ENCODE measurements at regions not wholly inside any gene's neighbourhood (a gene's known extent, or its start where the extent isn't known, plus 50 kb on each side); places are given as distances from the start of the nearest gene placed in this dataset.
"Not testable (repeated sequence)": the region's sequence is repeated elsewhere in the genome, so short reads cannot be mapped to it uniquely, and the experiment has no call there.

DNA sequence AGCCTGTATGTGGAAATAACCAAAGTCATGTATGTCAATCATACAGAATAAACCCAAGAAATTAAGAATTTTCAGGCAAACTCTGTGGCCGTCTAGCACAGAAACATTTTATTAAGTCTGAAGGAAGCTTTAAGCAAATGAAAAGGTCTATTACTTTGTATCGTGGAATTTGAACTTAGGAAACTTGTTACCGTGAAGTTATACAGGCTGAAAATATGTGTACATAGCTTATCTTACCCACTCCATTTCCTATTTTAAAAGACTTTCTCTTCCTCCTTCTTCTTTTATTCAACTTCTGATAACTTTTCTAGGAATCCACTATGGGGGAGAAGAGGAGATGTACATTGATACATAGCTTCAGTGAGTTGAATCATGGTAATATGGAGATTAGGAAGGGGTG is 108.3 kb downstream of the AGTR2 start:
- H3K36me3 ChIP-seq = no peaks in the 10 kb centered on the region
- H3K9me3 ChIP-seq = no peaks in the 10 kb centered on the region
- no peak for DNase-seq
- no peaks in the 10 kb centered on the region for H3K27me3 ChIP-seq
- H3K4me3 ChIP-seq = no peak overlapping the region

DNA sequence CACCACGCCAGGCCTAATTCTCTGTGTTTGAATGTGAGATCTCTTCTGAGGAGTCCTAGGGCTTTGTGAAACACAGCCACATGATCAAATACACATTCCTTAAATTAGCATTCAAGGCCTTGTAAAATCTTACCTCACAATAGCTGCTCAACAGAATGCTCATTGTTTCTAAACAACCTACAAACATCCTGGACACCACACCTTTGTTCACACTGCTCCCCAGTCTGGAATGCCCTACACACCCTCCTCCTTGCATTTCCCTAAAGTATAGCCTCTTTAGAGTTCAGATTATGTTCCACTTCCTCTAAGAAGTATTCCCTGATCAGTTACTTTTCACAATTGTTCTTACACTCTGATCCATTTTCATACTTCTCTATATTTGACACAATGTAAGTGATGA is 110.6 kb downstream of the AGTR2 start:
- no peaks in the 10 kb centered on the region for H3K27me3 ChIP-seq
- no peak overlapping the region for H3K4me3 ChIP-seq
- DNase-seq = no peak
- H3K9me3 ChIP-seq = no peaks in the 10 kb centered on the region
- no peaks in the 10 kb centered on the region for H3K36me3 ChIP-seq

DNA sequence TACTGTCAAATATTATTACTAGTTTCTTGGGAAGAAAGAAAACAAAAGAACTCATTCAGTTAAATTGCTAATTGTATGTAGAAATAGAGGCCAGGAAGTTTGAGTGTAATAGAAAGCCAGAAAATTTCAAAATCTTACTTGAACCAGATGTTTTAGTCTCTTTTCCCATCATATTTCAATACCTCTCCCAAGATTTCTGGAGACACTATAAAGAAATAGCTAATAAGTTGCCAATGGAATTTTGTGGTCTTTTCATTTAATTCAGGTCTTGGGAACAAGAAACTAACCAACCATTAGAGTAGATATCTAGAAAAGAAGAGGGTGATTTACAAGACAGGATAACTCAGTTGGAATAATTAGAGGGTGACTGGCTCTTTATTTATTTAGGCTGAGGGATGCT is 112.2 kb downstream of the AGTR2 start:
- DNase-seq = no peak

DNA sequence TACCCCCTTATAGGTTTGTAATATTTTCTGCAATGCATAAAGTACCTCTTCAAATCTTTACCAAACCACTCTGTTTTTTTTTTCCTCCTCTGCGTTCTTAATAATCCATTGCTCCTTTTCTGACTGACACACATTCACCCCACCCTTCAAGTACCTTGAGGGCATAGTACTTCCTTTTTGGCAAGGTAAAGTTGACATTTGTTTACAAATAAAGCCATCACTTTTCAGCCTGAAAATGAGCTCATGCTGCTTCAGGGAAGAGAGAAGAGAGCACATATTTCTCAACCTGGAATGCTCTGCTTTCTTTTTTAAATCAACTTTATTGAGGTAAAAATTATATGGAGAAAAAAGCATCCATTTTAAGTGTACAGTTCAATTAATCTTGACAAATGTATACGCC is 113.9 kb downstream of the AGTR2 start:
- no peaks in the 10 kb centered on the region for H3K36me3 ChIP-seq
- H3K4me3 ChIP-seq = no peak overlapping the region
- H3K9me3 ChIP-seq = no peaks in the 10 kb centered on the region
- DNase-seq = no peak
- no peaks in the 10 kb centered on the region for H3K27me3 ChIP-seq

More for the DNA sequence above, 112.2 kb downstream of the AGTR2 start:
- H3K27me3 ChIP-seq = no peaks in the 10 kb centered on the region
- H3K9me3 ChIP-seq = no peaks in the 10 kb centered on the region
- no peaks in the 10 kb centered on the region for H3K36me3 ChIP-seq
- H3K4me3 ChIP-seq = no peak overlapping the region

DNA sequence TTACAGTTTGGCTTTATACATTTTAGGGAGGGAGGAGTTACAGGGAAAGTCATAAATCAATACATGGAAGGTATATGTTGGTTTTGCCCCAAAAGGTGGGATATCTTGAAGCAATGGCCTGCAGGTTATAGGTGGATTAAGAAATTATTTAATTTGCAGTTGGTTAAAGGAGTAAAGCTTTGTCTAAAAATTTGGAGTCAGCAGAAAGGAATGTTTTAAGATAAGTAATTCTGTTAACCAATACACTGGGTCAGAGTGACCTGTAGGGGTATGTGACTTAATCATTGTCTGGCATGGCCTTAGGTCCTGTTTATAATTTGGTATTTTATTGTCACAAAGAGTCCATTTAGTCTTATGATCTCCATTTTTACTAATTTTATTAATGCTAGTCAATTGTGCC is 115.0 kb downstream of the AGTR2 start:
- no peaks in the 10 kb centered on the region for H3K27me3 ChIP-seq
- no peaks in the 10 kb centered on the region for H3K9me3 ChIP-seq
- H3K4me3 ChIP-seq = no peak overlapping the region
- DNase-seq = no peak
- no peaks in the 10 kb centered on the region for H3K36me3 ChIP-seq

DNA sequence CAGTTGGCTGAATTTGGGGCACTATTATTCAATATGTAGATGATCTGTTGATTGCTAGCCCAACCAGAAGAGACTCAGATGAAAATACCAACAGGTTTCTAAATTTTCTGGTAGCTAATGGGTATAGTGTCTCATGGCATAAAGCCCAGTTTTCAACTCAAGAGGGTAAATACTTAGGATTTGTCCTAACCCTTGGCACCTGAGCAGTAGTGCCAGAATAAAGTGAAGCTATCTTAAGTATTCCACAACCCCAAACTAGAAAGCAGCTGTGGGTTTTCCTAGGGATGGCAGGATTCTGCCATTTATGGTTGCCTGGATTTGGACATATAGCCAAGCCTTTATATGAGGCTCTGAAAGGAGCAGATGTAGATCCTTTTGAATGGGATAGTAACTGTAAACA is 119.0 kb downstream of the AGTR2 start:
- H3K4me3 ChIP-seq = no peak overlapping the region
- no peaks in the 10 kb centered on the region for H3K9me3 ChIP-seq
- DNase-seq = no peak
- H3K36me3 ChIP-seq = no peaks in the 10 kb centered on the region
- H3K27me3 ChIP-seq = no peaks in the 10 kb centered on the region

DNA sequence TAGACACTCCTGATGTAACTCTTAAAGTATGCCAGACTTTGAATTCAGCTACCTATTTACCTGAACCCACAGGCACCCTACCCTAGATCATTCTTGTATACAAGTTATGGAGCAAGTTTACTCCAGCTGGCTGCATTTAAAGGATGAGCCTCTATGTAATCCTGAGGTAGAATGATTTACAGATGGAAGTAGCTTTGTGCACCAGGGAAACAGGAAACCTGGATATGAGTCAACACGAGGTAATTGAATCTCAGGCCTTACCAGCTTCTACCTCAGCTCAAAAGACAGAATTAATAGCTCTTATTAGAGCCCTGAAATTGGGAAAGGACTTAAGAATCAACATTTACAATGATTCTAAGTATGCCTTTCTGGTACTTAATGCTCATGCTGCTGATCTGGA is 119.8 kb downstream of the AGTR2 start:
- H3K27me3 ChIP-seq = no peaks in the 10 kb centered on the region
- H3K4me3 ChIP-seq = no peak overlapping the region
- DNase-seq = no peak
- H3K9me3 ChIP-seq = no peaks in the 10 kb centered on the region
- no peaks in the 10 kb centered on the region for H3K36me3 ChIP-seq

DNA sequence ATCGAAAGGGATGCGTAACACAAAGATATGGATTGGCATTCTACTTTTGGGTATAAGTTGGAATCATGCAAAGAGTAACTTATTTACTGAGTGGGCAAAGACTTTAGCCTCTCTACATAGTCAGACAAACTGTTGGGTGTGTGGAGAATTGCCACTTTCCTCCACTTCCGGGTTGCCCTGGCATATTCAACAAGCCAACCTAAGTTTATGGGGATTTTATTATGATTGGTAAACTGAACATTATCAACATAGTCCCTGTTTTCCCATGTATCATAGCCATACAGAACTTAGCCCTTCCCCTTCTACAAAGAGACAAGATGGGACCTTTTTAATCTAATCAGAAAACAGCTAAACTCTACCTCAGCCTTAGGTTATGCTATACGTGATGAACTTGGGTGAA is 121.6 kb downstream of the AGTR2 start:
- Histone ChIP-seq H3K36me3 (no peaks in the 10 kb centered on the region), H3K9me3 (no peaks in the 10 kb centered on the region), H3K4me3 (no peak overlapping the region), H3K27me3 (no peaks in the 10 kb centered on the region)
- DNase-seq = no peak

DNA sequence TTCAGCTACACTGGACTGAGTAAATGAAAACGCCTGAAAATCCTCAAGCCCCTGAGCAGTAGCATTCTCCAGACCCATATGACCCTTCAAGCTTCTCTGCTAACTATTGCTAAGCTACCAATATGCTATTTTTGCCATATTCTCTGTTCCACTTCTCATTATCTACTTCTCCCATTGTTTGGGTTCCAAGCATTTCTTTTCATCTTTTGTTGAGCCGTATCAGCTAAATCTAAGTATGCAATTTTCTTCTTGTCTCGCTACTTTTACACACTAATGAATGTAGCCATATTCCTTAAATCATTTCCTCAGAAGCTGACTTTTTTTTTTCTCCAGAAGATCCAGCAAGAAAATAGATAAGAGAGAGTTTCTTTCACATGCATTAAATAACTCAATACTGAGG is 128.4 kb downstream of the AGTR2 start:
- Histone ChIP-seq H3K36me3 (no peaks in the 10 kb centered on the region), H3K27me3 (no peaks in the 10 kb centered on the region), H3K9me3 (no peaks in the 10 kb centered on the region), H3K4me3 (no peak overlapping the region)
- no peak for DNase-seq

DNA sequence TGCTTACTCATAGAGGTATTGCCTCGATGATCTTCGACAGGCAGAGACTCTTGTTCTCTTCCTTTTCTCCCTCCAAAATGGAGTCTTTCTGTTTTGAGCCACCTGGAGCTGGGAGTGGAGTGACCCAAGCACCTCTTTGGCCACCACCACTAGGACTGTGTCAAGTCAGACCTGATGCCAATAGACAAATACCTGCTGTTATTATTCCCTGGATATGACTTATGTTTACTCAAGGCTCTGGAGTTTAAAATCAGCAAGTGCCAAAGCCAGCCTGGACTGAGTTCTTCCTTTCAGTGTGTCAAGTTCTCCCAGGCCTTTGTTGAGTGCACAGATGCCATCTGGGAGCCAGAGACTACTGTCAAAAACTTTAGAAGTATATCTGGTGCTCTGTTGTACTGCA is 130.2 kb upstream of the SLC6A14 start:
- no peaks in the 10 kb centered on the region for H3K36me3 ChIP-seq
- no peaks in the 10 kb centered on the region for H3K9me3 ChIP-seq
- no peaks in the 10 kb centered on the region for H3K27me3 ChIP-seq
- no peak overlapping the region for H3K4me3 ChIP-seq
- no peak for DNase-seq

DNA sequence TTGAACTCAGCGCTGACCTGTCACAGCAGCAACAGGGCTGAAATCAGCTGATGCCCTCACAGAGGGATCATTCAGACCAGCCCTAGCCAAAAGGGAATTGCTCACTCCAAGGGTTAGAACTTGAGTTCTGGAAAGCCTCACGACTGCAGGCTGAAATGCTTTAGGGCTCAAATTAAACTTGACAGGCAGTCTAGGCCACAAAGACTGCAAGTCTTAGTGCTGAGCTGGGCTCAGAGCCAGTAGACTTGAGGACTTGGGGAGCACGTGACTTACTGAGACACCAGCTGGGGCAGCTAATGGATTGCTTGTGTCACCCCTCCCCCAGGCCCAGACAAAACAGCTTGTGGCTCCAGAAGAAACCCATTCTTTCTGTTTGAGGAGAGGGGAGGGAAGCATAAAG is 119.0 kb upstream of the SLC6A14 start:
- Histone ChIP-seq H3K4me3 (no peak overlapping the region), H3K9me3 (no peaks in the 10 kb centered on the region), H3K36me3 (no peaks in the 10 kb centered on the region), H3K27me3 (no peaks in the 10 kb centered on the region)
- no peak for DNase-seq

DNA sequence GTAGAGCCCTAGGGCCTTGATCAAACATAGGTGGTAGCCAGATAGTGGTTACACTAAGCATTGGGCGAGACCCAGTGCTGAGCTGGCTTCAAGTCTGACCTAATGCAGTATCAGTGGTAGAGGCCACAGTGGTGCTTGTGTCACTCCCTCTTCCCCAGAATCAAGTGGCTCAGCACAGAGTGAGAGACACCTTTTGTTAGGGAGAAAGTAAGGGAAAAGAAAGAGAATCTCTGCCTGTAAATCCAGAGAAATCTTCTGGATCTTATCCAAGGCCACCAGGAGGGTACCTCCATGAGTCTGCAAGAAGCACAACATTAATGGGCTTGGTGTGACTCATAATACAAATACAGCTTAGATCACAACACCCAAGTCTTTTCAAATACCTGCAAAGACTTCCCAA is 117.7 kb upstream of the SLC6A14 start:
- no peaks in the 10 kb centered on the region for H3K9me3 ChIP-seq
- no peak for DNase-seq
- no peak overlapping the region for H3K4me3 ChIP-seq
- H3K36me3 ChIP-seq = no peaks in the 10 kb centered on the region
- H3K27me3 ChIP-seq = no peaks in the 10 kb centered on the region

DNA sequence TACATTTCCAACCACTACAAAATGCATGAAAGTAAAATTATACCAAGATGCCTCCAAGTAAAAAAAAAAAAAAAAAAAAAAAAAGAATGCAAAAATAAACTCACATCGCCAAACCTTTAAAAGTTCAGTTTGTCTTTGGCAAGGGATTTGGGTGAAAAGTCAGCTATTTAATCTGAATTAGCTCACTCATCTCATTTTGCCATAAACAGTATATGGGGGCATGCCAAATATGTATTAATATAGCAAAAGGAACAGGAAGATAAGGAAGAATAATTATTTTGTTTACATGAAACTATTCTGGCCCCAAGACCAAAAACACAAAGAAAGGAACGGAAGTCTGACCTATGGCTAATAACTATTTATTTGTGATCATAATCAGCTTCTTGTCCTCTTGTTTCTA is 114.7 kb upstream of the SLC6A14 start:
- no peak for DNase-seq

DNA sequence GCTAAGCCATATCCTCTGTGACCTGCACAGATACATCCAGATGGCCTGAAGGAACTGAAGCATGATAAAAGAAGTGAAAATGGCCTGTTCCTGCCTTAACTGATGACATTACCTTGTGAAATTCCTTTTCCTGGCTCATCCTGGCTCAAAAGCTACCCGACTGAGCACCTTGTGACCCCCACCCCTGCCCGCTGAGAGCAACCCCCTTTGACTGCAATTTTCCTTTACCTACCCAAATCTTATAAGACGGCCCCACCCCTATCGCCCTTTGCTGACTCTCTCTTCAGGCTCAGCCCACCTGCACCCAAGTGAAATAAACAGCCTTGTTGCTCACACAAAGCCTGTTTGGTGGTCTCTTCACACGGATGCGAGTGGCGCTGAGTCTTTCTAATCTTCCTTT is 104.4 kb upstream of the SLC6A14 start:
- not testable (repeated sequence) for H3K9me3 ChIP-seq, H3K4me3 ChIP-seq, H3K27me3 ChIP-seq, H3K36me3 ChIP-seq, DNase-seq

More for the DNA sequence above, 114.7 kb upstream of the SLC6A14 start:
- Histone ChIP-seq H3K27me3 (no peaks in the 10 kb centered on the region), H3K9me3 (no peaks in the 10 kb centered on the region), H3K4me3 (no peak overlapping the region), H3K36me3 (no peaks in the 10 kb centered on the region)

DNA sequence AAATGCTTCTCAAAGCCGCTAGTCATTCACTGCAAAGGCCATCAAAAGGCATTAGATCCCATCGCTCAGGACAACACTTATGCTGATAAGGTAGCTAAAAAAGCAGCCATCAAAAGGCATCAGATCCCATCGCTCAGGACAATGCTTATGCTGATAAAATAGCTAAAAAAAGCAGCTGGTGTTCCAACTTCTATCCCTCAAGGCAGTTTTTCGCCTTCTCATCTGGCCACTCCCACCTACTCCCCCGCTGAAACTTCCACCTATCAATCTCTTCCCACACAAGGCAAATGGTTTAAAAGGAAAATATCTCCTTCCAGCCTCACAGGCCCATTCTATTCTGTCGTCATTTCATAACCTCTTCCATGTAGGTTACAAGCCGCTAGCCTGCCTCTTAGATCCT is 101.6 kb upstream of the SLC6A14 start:
- H3K36me3 ChIP-seq, DNase-seq, H3K9me3 ChIP-seq, H3K4me3 ChIP-seq, H3K27me3 ChIP-seq: not testable (repeated sequence)

DNA sequence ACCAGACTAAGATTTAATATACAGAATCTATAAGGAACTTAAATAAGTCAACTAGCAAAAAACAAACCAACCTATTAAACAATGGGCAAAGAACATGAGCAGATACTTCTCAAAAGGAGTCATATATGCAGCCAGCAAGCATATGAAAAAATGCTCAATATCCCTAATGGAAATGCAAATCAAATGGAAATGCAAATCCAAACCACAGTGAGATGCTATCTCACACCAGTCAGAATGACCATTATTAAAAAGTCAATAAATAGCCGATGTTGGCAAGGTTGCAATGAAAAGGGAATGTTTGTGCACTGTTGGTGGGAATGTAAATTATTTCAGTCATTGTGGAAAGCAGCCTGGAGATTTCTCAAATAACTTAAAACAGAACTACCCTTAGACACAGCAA is 97.0 kb upstream of the SLC6A14 start:
- Histone ChIP-seq H3K4me3 (no peak overlapping the region), H3K9me3 (no peaks in the 10 kb centered on the region)
- DNase-seq = no peak

DNA sequence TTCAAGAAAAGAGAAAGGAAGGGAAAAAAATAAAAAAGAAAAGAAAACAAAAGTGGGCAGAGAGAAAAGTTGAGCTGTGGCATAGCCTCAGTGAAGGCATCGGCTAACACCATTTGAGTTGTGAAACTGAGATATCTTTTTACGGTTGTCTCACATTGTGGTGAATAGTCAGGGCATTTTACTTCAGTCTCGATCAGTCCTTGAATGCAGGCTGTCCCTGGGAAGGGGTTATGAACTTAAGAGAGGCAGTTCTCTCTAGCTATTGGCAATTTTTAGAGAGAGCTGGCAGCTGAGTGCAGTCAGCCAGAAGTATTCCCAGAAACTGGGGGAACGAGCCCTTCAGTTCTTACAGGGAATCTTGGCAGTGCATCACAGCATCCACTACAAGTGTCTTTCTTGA is 93.5 kb upstream of the SLC6A14 start:
- Histone ChIP-seq H3K27me3 (no peaks in the 10 kb centered on the region), H3K4me3 (no peak overlapping the region), H3K9me3 (no peaks in the 10 kb centered on the region), H3K36me3 (no peaks in the 10 kb centered on the region)
- DNase-seq = no peak

More for the DNA sequence above, 97.0 kb upstream of the SLC6A14 start:
- Histone ChIP-seq H3K36me3 (no peaks in the 10 kb centered on the region), H3K27me3 (no peaks in the 10 kb centered on the region)

DNA sequence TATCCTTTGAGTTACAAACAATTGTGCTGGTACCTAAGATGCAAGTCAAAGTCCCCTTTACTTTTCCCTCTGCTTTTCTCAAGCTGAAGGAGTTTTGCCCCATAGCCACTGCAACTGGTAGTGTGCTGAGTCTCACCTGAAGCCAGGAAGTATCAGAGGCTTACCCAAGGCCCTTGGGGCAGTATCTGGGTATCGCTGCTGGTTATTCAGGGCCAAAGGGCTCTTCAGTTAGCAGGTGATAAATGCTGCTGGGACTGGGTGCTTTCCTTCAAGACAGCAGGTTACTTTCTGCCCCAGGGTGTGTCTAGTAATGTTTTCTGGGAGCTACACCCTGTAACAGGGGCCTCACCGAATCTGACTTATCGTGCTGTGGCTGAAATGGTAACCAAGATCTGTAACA is 90.4 kb upstream of the SLC6A14 start:
- Histone ChIP-seq H3K4me3 (no peak overlapping the region), H3K27me3 (no peaks in the 10 kb centered on the region), H3K36me3 (no peaks in the 10 kb centered on the region), H3K9me3 (no peaks in the 10 kb centered on the region)
- DNase-seq = no peak

DNA sequence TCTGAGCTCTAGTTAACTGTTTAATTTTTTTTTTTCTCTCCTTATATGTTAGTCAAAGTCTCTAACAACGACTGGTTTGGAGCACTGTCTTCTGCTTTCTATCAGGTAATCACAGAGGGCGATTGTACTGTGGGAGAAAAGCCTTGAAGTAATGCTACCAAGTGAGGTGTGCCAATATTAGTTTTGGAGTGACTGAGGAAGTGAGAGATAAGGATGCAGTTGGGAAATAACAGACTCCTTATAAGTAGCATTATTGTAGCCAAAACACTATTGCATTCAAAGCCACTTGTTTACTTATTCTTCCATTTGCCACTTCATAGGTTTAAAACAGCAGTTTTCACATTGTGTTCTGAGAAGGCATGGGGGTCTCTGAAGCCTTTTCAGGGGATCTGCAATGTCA is 79.1 kb upstream of the SLC6A14 start:
- H3K4me3 ChIP-seq = no peak overlapping the region

More for the DNA sequence above, 79.1 kb upstream of the SLC6A14 start:
- DNase-seq = no peak
- no peaks in the 10 kb centered on the region for H3K27me3 ChIP-seq
- H3K9me3 ChIP-seq = no peaks in the 10 kb centered on the region
- H3K36me3 ChIP-seq = no peaks in the 10 kb centered on the region
